Activated CD4-positive, alpha-beta T cell treated with anti-CD3 and anti-CD28 coated beads, Interleukin-2, Interleukin-4, amounts not matched to agents 100 ng/mL and 50 ng/mL, durations not matched to agents 16 hours and 8 hours (primary cell): ENCODE measurements at regions not wholly inside any gene's neighbourhood (a gene's known extent, or its start where the extent isn't known, plus 50 kb on each side); places are given as distances from the start of the nearest gene placed in this dataset.

ENCODE experiments used
- DNase-seq: peaks from one replicate; pipeline ENCODE4 v3.0.0-alpha.2; 2020; ENCODE audit warnings: low spot score

DNA sequence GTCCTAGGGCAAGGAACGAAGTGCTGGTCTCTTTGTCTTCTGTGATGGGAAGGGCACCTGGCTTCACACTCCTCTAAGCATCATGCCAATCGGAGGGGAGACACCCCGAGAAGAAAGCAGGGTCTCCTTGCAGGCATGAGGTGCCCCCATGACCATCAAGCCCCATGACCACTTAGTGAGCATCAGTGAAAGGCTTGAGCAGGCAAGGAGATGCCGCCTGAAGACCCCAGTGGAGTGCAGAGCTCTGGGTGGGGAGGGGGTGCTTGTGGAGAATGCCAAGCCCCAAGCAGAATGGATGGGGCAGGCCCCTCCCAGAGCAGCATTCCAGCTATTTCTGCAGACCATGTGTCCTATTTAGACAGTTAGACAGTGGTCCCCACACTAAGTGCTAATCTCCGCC lies 232.7 kb upstream of the TNRC6C start:
- DNase-seq = no peak

DNA sequence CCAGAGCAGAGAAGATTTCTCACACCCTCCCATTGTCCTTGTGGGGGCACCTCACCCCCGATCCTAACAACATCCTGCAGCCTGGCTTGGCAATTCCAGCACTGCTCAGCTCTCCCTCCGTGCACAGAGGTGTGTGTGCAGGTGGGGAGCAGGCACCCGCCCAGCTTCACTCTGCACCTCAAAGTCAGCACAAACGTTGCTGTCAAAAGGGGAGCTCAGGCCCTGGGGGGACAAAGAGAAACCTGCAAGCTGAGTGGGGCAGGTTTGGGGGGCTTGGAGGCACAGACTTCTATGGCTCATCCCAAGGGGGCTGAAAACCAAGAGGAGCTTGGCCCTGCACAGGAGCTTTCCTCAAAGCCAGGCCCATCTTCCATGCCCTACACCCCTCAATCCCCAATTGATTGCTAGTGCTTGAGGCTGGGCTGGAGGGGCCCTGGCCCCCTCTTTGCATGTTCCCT lies 231.9 kb upstream of the TNRC6C start:
- DNase-seq = no peak

DNA sequence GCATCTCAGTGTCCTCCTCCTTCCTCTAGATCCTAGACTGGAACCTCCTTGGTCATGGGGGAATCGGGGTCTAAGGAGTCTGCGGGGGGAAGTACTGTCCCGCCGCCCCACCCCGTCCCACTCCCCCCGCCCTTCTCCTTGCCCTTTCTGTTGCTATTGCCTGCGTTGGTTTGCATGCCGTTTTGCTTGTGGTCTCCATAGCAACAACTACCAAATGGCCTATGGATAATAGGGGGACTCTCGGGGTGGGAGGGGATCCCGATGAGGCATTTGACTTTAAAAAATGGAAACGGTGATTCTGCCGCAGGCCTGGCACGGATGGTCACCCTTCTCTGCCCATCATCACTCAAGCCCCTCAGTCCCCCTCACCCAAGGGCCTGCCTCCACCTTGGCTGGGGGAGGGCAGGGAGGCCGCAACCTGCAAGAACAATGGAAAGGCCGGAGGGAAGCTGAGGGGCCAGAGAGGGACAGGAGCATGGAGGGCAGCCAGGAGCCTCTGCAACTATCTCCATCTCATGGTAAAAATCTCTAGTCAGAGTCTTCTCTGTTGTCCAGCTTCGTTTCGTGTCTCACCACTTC lies 231.4 kb upstream of the TNRC6C start:
- no peak for DNase-seq

DNA sequence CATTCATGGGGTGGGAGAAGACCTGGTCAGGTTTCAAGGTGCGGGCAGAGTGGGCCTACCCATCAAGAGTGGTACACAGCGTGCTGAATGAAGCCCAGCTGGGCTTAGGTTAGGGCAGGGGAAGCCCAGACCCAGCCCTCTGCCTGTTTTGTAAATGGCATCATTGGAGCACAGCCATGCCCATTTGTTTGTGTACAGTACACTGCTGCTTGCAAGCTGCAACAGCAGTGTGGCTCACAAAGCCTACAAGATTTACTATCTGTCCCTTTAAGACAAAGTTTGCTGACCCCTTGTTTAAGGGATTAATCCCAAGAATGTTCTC lies 230.1 kb upstream of the TNRC6C start:
- no peak for DNase-seq

DNA sequence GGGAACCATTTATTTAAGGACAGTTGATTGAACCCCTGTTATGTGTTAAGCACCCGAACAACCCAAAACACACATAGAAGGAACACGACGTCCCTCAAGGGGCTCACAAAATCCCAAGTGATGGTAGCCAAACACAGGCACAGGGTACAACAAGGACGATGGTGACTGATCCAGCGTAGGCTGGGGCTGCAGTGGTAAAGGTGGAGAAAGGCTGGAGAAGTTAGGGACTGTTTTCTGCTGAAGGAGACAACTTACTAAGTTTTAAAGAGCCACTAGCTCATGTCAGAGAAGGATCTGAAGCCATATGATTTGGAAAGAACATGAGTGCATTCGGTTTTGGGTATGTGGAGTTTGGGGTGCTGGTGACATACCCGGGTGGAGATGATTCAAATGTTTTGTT lies 229.6 kb upstream of the TNRC6C start:
- no peak for DNase-seq

DNA sequence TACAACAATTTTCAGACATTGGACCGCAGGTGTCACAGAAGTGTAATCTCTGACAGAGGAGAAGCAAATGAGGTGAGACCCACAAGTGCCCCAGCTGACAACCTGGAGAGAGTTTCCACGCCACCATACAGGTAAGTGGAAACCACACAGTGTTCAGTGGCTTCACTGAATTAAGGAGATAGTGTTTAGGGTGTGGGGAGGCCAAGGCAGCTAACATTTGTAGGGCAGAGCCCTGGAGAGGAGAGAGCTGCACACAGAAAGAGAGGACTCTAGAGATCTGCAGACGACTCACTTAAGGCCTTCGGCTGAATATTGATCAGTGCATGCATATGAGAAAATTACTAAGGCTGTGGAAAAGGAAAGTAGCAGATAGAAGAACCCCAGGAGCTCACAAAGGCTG lies 228.9 kb upstream of the TNRC6C start:
- DNase-seq = no peak

DNA sequence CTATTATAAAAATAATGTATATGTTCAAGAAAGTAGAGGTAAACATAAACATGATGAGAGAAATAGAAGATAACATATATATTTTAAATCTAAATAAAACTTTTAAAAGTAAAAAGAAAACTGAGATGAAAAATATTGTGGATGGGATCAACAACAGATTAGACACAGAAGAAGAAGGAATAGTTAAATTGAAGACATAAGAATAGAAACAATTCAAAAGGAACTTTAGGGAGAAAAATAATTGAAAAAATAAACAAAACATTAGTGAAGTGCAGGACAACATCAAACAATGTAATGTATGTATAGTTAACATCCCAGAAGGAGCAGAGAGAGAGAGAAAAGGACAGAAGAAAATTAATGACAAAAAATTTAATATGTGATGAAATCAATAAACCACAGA lies 228.1 kb upstream of the TNRC6C start:
- no peak for DNase-seq

DNA sequence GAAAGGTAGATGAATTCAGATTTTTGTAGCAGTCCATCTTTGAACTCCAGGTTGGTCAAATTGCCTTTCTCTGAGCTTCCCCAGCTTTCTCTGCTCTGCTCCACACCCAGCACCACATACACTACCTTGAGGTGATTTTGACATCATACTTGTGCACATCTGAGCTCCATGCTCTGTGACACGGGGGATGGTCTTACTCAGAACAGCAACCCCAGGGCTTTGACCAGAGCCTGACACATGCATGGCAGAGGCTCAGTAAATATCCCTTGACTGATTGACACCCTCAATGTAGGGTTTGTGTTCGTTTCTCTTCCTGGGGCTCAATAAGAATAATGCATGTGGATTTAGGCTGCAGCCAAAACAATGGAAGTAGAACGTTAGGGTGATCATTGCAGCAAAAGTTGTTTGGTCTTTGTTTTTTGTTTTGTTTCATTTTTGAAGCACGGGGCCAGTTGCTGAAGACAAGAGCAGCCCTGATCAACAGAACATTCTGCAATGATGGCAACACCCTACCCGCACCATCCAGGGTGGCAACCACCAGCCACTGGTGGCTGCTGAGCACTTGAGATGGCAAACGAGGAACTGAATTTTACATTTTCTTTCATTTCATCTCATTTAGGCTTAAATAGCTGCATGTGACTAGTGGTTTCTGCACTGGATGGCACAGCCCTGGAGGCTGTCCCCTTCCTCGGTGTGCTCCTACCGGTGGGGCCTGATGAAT lies 224.8 kb upstream of the TNRC6C start:
- no peak for DNase-seq

DNA sequence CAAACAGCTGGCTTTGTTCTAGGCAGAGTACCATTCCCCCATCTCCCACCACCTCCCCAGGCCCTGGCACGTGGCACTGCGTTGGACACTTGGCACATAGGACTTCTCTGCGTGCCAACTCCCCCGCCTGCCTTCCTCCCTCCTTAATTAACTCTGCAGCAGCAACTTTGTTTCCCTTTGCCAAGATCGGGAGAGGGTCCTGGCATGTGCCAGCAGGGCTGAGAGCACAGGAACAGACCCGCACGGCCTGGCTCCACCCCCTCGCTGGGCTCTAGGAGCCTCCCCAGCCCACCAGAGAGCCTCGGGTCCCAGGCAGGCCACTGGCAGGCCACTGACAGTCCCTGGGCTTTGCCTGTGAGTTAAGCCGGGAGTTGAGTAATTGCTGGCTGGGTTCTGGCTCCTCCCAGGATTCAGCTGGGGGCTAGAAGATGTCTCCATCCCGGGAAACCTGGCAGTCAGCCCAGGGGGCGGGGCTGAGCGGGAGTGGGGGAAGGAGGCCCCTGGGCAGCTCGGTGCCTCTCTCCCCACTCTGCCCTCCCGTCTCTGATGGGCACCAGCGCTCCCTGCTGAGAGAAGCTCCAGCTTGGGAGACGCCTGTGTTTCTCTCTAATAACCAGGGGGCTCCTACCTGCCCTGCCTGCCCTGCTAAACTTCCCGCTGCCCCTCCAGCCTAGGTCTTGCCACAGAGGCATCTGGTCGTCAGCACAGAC lies 224.0 kb upstream of the TNRC6C start:
- DNase-seq = no peak

DNA sequence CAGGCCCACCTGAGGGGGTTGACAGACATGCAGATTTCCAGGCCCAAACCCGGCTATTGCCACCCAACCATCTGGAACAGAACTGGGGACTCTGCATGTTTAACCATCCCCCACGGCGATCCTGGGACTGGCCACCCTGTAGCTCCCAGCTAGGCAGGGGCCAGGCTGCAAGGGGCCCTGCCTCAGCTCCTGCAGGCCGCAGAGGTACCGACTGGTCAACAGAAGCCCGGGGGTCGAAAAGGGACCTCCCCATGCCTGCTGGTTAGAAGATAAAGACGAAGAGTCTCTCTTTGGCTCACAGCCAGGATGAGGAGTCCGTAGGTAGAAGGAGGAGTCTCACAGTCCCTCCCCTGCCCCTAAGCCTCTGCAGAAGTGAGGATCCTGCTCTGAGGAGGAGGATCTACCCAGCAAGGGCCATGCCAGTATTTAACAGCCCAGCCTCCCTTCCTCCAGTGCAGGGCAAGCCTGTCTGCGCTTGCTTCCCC lies 223.4 kb upstream of the TNRC6C start:
- DNase-seq = no peak

DNA sequence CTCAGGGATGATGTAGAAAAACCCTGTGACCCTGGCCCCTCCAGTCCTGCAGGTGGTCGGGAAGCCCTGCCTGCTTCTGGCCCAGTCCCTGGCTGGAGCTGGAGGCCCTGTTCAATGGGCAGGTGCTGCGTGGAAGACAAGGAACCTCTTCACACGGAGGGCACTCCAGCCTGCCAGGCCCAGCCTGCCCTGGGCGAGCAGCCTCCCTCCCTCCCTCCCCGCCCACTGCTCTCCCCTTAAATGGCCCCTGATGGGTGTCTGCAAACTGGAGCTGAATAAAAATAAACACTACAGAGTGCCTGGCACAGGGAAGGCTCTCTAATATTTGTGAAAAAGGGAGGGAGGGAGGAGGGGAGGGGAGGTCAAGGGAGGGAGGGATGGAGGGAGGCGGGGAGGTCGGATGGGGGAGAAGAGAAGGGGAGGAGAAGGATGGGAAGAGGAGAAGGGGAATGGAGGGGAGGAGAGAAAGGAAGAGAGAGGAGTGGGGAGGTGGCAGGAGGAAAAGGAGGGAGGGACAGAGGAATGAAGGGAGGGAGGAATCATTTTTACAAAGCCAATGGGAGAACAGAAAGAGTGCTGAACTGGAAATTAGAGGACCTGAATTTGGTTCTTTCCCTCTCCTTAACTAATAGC lies 222.8 kb upstream of the TNRC6C start:
- no peak for DNase-seq

DNA sequence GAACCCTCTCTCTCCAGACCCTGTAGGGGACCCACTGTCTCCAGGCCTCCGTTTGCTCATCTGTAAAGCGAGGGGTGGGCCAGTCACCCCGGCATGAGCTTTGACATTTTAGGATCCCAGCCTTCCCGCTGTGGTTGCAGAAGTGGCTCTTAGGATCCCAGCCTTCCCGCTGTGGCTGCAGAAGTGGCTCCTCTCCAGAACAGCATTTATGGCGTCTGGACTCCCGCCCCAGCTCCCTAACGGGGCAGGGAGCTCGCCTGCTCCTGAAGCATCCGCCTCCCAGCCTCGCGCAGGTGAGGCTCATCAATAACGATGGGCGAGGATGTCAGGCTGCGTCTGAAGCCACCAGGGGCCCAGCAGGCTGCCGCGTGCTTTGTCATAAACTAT lies 222.3 kb upstream of the TNRC6C start:
- DNase-seq = no peak

DNA sequence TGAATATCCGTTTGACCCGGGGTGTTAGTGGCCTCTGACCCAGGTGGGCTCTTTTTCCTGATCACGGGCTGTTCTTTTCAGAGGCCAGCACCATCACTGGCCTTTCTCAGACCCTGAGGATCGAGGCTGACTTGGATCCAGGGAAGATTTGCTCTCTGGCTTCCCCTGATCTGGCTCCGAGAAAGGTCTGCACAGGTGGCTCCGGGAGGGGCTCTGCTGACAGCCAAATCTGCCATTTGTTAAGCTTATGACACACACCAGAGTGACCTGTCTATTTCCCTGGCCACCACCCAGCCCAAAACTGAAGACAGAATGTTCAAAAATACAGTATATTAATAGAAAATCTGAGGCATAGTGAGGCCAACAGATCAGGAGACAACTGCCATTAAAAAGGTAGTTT lies 221.8 kb upstream of the TNRC6C start:
- no peak for DNase-seq

DNA sequence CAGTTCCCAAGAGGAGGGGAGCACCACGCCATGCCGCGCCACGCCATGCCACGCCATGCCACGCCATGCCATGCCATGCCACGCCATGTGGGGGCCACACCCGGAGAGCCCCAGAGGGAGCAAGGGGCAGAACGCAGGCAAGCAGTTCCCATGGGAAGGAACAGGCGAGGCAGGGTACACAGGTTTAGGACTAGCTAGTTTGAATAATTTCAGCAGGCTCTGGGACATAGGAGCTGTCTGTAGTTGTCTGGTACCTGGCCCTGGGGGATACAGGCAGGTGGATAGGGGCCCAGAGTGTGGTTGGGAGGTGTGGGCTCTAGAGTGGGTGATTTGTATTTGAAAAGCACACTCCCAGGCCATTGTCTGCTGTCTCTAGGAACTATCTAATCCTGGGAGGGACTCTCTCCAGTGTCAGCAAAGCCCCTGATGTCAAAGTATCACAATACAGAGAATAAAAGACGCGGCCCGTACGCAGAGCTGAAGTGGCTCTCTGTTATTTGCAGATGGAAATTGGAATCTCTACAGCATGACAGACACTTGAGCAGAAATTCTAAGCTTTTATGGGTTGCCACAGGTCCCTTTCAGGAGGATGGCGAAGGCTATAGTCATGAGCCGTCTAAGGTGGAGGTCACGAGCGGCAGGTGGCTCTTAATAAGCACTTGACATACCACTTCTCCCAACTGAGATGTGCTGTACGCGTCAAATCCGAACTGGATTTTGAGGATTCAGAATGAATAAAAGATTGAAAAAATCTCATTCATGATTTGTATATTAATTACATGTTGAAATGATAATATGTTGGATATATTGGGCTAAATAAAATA lies 220.8 kb upstream of the TNRC6C start:
- DNase-seq = no peak

DNA sequence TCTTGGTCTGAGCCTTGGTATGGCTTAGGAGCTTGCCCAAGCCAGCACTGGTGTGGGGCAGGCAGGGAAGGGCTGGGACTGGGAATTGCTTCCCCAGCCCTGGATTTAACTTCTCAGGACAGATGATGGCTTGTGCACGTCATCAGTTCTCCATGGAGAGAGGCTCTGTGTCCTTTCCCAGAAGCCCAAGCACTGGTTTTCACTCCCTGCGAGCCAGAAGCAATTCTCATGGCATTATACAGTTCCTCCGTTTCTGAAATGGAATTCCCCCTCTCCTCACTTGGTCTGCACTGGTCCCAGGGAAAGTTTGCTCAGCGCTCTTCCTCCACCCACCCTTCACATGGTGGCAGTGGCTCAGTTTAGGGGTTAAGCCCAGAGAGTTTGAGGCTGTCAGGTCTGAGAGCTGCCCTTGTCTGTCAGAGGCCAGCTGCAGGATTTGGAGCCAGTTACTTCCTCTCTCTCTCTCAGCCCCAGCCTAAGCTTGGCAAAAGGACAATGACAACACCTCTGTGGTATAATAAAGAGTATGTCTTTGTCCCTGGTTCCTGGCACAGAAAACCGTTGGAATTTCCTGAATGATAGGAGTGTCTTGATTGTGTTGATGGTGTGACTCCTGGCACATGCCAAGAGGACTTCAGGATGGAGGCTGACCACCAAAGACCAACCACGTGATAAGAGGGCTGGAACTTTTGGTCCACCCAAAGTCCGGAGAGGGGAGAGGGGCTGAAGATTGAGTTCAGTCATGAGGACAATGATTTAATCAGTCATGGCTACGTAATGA lies 219.6 kb upstream of the TNRC6C start:
- DNase-seq = no peak

DNA sequence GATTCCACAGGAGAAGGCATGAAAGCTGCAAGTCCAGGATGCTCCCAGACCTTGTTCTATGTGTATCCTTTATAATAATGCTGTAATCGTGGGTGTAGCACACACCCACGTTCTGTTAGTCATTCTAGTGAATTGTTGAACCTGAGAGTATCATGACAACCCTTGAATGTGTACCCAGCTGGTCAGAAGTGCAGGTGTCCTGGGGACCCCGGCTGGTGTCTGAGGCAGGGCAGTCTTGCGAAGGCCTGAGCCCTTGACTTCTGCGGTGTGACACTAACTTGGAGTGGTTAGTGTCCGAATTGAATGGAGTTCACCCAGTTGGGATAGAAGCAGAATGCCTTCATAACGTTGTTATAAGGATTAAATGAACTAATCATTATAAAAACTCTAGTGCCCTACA lies 218.0 kb upstream of the TNRC6C start:
- DNase-seq = no peak

DNA sequence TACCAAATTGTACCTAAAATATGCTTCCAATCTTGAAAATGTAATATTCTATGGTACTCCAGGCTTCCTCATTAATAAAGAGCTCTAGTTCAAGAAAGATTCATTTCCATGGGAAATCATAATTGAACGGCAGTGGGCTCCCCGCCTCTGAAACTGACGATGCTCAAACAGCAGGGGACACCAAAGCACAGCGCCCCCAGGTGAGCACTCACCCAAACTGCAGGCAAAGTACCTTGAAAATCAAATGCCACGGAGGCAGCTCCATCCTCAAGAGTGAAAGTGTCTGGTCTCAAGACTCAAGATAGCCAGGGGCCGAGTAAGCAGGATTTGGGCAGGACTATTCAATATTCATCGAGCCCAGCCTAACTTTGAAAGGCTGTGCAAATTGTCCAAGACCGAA lies 217.4 kb upstream of the TNRC6C start:
- peak; percentile 9 for DNase-seq

DNA sequence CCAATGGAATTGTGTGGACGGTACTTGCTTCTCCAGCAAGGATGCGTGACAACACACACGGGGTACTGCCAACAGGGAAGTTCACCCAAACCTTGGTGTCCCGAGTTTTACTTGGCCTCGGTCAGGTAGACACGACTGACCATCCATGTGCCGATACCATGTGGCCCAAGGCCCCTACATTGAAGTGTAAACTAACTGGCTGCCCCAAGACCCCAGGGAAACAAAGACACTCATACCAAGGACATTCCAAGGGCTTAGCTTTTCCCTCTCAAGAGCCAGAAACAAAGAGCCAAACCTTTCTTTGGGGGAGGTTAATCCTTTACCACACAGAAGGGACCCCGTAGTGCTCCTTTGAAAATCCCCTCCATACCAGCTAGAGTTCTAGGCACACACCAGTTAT lies 215.9 kb upstream of the TNRC6C start:
- DNase-seq = no peak

DNA sequence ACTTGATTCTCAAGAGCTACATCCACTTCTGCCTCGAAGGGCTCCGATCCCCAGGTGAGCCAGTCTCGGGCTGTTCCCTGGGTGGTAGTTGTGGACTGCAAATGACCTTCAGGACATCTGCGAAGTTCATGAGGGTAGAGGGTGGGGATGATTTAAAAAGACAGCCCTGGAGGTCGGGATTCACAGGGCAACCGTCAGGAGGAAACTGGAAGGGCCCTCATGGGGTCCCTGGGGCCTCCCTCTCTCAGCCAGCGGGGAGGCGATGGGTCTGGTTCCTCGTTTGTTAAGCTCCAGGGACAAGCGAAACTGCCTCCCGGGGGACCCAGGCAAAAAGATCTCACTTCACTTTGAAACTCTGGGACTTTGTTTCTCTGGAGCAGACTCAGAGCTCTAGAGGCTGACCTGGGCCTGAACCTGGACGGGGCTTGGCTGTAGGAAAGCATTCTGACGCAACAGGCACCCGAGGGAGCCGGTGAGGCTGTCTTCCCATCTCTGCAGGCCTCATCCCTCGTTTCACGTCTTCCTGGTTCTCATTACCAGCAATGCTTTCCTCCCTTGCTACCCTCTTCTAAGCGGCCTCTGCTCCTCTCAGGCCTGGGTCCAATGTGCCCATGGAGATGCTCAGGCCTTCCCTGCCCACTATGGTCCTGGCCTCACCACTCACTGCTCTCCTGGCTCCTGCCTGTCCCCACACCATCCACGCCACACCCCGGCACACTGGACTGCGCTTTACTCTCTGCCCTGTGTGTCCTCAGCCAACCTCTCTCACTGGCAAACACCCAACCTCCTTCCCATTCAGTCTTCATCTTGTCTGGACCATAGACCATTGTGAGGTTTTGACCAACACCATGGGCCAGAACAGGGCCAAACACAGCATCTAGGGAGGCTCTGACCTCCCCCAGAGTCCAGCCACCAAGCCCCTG lies 214.2 kb upstream of the TNRC6C start:
- DNase-seq = no peak

DNA sequence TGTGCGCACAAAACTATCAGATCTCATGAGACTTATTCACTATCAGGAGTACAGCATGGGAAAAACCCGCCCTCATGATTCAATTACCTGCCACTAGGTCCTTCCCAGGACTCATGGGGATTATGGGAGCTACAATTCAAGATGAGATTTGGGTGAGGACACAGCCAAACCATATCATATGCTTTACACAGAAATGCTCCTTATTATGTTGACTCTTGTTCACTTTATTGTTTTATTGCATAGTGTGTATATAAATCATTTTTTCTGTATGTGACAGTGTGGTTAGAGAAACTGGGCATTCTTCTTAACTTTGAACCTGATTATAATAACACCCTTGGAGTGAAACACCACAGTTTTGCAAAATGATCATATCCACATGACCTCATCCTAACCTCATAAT lies 212.8 kb upstream of the TNRC6C start:
- no peak for DNase-seq
